Aorta (tissue), 5 donors: ENCODE measurements at regions not wholly inside any gene's neighbourhood (a gene's known extent, or its start where the extent isn't known, plus 50 kb on each side); places are given as distances from the start of the nearest gene placed in this dataset.

Source experiments
- ATAC-seq: fragments of 200-7000 bp; cut with Tn5 transposase; one replicate; pipeline ENCODE4 v1.9.1; 2022; ENCODE audit warnings: moderate library complexity; ENCODE audit not compliant: low FRiP score
- DNase-seq, 2 donors: peaks; one replicate each; pipeline ENCODE4 v3.0.0-alpha.2; 2020
- H3K27ac ChIP-seq, 2 donors: one replicate each; pipeline ENCODE4 v1.5.1; 2013; ENCODE audit warnings: low read length in 2 of 2, mild to moderate bottlenecking in 2 of 2, moderate library complexity in 2 of 2, control low read depth in 1 of 2, inconsistent platforms in 1 of 2, low read depth in 1 of 2
- H3K27me3 ChIP-seq, 2 donors: one replicate each; pipeline ENCODE4 v1.6.1; 2013; ENCODE audit warnings: control low read depth in 1 of 2, low read length in 1 of 2, mild to moderate bottlenecking in 1 of 2, moderate library complexity in 1 of 2; ENCODE audit not compliant: insufficient read depth in 2 of 2, control insufficient read depth in 1 of 2
- H3K36me3 ChIP-seq, 2 donors: one replicate each; pipeline ENCODE4 v1.6.1; 2013; ENCODE audit warnings: control low read depth in 1 of 2, low read length in 1 of 2, mild to moderate bottlenecking in 1 of 2; ENCODE audit not compliant: insufficient read depth in 2 of 2, control insufficient read depth in 1 of 2
- H3K4me1 ChIP-seq, 2 donors: one replicate each; pipeline ENCODE4 v1.6.1; 2013; ENCODE audit warnings: low read length in 2 of 2, control low read depth in 1 of 2, mild to moderate bottlenecking in 1 of 2, moderate library complexity in 1 of 2; ENCODE audit not compliant: insufficient read depth in 2 of 2, control insufficient read depth in 1 of 2
- H3K4me3 ChIP-seq, 2 donors: one replicate each; pipeline ENCODE4 v1.5.1; 2013; ENCODE audit warnings: low read length in 2 of 2, control low read depth in 1 of 2, mild to moderate bottlenecking in 1 of 2
- H3K9me3 ChIP-seq: one replicate; pipeline ENCODE4 v1.6.1; 2013; ENCODE audit warnings: mild to moderate bottlenecking, low read length; ENCODE audit not compliant: control insufficient read depth
- WGBS, 2 donors: extraction: QIAGEN DNeasy Blood & Tissue Kit; methylation state at CpG; one replicate each; pipeline ENCODE4 v1.1.7; 2013; 5-methylcytosine and 5-hydroxymethylcytosine counted together
- intact Hi-C, 2 donors: fragments of 100-400 bp; cut with DNase I; formaldehyde crosslinking; loops; one replicate each; pipeline versions ENCODE4 v1.14.2 to v1.15.0; 2022
- donor health status: healthy with polysubstance abuse.
- donor health status: Bipolar disorder and iron deficiency.
- donor health status: DM: no; HTN: no; CAD: no.
- donor health status: DM: no; HTN: no; CAD: no.
- donor health status: DM: yes; HTN: yes; CAD: no.

GRCh38 chr14:98323836-98324235 is 948.2 kb downstream of the BCL11B start:
- DNase-seq (no peak), ATAC-seq (no peak)
- 52 to 66% methylated on average over 2 of the region's 2 CpGs for WGBS, 2 donors
- Histone ChIP-seq H3K9me3 (peaks cover 2% of the 10 kb centered on the region), H3K4me3 (no peak overlapping the region), H3K27me3 (no peaks in the 10 kb centered on the region), H3K36me3 (no peaks in the 10 kb centered on the region), H3K4me1 (no peaks in the 10 kb centered on the region), H3K27ac (no peak overlapping the region)
- intact Hi-C loops: no loop called here

GRCh38 chr14:98325761-98326160 is 946.2 kb downstream of the BCL11B start:
- ATAC-seq: no peak
- intact Hi-C loops: no loop called here

DNA sequence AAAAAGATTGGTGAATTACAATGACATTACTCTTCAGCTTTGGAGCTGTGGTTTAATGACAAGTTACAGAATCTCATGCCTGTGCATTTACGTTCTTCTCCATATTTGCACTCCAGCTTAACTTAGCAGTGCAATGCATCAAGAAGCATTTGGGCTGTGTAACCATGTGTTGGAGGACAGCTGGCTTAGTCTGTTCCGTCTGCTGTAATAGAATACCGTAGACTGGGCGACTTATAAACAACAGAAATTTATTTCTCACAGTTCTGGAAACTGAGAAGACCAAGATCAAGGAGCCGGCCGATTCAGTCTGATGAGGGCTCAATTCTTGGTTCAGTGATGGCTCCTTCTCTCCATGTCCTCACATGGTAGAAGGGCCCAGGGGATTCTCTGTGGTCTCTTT is 943.5 kb downstream of the BCL11B start:
- Histone ChIP-seq H3K27ac (no peak overlapping the region), H3K27me3 (no peaks in the 10 kb centered on the region), H3K4me3 (no peak overlapping the region), H3K36me3 (no peaks in the 10 kb centered on the region), H3K4me1 (no peaks in the 10 kb centered on the region), H3K9me3 (no peaks in the 10 kb centered on the region)
- intact Hi-C loops: no loop called here
- DNase-seq (no peak), ATAC-seq (no peak)
- WGBS, 2 donors: 82 to 86% methylated on average over 6 of the region's 6 CpGs

More at GRCh38 chr14:98325761-98326160, 946.2 kb downstream of the BCL11B start:
- Histone ChIP-seq H3K27me3 (no peaks in the 10 kb centered on the region), H3K27ac (no peak overlapping the region), H3K36me3 (no peaks in the 10 kb centered on the region), H3K4me3 (no peak overlapping the region), H3K9me3 (no peaks in the 10 kb centered on the region), H3K4me1 (no peaks in the 10 kb centered on the region)
- DNase-seq: no peak
- WGBS, 2 donors: 76 to 93% methylated on average over 1 of the region's 1 CpG

GRCh38 chr14:98334186-98334585 is 937.8 kb downstream of the BCL11B start:
- 78 to 88% methylated on average over 5 of the region's 5 CpGs for WGBS, 2 donors
- Histone ChIP-seq H3K9me3 (no peaks in the 10 kb centered on the region), H3K36me3 (no peaks in the 10 kb centered on the region), H3K27me3 (no peaks in the 10 kb centered on the region), H3K27ac (no peak overlapping the region), H3K4me3 (no peak overlapping the region), H3K4me1 (no peaks in the 10 kb centered on the region)
- ATAC-seq: no peak
- intact Hi-C loops: no loop called here
- no peak for DNase-seq

- H3K4me1 ChIP-seq: no peaks in the 10 kb centered on the region
- H3K27ac ChIP-seq: no peak overlapping the region
- H3K27me3 ChIP-seq: no peaks in the 10 kb centered on the region
- DNase-seq (no peak), ATAC-seq (no peak)
- intact Hi-C loops: no loop called here
- H3K4me3 ChIP-seq: no peak overlapping the region
- H3K36me3 ChIP-seq: no peaks in the 10 kb centered on the region
- WGBS, 2 donors: 32 to 53% methylated on average over 3 of the region's 3 CpGs
- no peaks in the 10 kb centered on the region for H3K9me3 ChIP-seq
These were observed 930.8 kb downstream of the BCL11B start for GRCh38 chr14:98341211-98341610.

DNA sequence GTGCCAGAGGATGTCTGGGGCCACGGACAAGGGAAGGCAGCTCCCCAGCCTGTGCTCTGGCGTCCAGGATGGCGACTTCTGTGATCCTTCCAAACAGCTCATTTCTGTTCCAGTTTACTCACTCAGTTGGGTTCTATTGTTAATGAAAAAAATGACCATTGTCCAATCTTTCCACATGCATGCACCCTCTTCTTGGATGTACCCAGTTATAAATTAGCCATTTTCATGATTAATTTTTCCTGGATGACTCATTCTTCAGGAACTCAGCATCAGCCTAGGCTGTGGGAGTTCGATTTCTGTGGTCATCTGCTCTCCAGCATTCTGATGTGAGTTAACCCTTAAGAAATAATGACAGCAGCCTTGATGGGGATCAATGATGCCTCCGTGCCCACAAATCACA is 926.8 kb downstream of the BCL11B start:
- Histone ChIP-seq H3K4me1 (no peaks in the 10 kb centered on the region), H3K36me3 (no peaks in the 10 kb centered on the region), H3K9me3 (peaks cover 2% of the 10 kb centered on the region), H3K4me3 (no peak overlapping the region), H3K27ac (no peak overlapping the region), H3K27me3 (no peaks in the 10 kb centered on the region)
- ATAC-seq: no peak
- intact Hi-C loops: no loop called here
- no peak for DNase-seq
- WGBS, 2 donors: 41 to 48% methylated on average over 5 of the region's 5 CpGs

DNA sequence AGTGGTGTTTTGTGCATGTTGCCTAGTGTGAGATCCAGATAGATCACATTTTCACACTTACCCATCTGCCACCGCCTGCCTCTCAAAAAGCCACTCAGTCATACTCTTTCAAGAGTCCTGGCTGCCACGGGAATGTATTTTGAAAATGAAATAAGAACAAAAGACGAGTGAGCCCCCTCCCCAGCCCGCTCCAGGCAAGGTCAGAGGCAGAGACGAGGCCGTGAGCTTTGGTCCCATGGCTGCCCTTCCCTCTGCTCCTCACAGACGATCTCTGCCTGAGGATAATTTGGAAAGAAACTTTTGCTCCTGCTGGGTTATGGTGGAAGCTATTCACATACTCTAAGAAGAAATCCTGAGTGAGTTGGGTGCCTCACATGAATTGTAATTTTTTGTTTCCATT is 924.3 kb downstream of the BCL11B start:
- no peaks in the 10 kb centered on the region for H3K4me1 ChIP-seq
- H3K27me3 ChIP-seq: no peaks in the 10 kb centered on the region
- H3K4me3 ChIP-seq: no peak overlapping the region
- intact Hi-C loops: no loop called here
- no peak overlapping the region for H3K27ac ChIP-seq
- no peak for DNase-seq
- no peaks in the 10 kb centered on the region for H3K36me3 ChIP-seq
- peaks cover 2% of the 10 kb centered on the region for H3K9me3 ChIP-seq
- 60% methylated on average over 7 of the region's 7 CpGs for WGBS, 2 donors
- no peak for ATAC-seq

DNA sequence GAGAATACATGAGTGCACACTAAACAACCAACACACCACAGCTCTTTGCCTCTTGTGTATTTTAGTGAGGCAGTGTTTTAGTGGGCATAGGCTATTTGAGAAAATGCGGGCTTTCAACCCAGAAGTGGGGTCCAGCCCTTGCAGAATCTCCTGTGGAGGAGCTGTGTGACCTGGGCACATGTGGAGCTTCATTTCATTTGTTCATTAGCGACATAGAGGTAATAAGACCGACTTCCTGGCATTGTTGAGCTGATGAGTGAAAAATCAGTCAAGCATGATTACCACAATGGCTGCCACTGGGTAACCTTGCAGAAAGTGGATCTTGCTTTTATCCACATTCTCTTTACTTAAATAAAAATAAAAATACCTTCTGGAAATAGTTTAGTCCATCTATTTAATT is 923.5 kb downstream of the BCL11B start:
- Histone ChIP-seq H3K9me3 (peaks cover 2% of the 10 kb centered on the region), H3K27me3 (no peaks in the 10 kb centered on the region), H3K36me3 (no peaks in the 10 kb centered on the region), H3K4me3 (no peak overlapping the region), H3K4me1 (no peaks in the 10 kb centered on the region), H3K27ac (no peak overlapping the region)
- 79 to 87% methylated on average over 3 of the region's 3 CpGs for WGBS, 2 donors
- ATAC-seq: no peak
- no peak for DNase-seq
- intact Hi-C loops: no loop called here

GRCh38 chr14:98350213-98350612 is 921.8 kb downstream of the BCL11B start:
- intact Hi-C loops: no loop called here
- no peak overlapping the region for H3K27ac ChIP-seq
- H3K9me3 ChIP-seq: peaks cover 3% of the 10 kb centered on the region
- ATAC-seq (no peak), DNase-seq (no peak)
- H3K4me1 ChIP-seq: no peaks in the 10 kb centered on the region
- H3K27me3 ChIP-seq: no peaks in the 10 kb centered on the region
- WGBS, 2 donors: 63 to 92% methylated on average over 2 of the region's 2 CpGs
- H3K36me3 ChIP-seq: no peaks in the 10 kb centered on the region
- H3K4me3 ChIP-seq: no peak overlapping the region
